Neutrophil (primary cell): ENCODE measurements at regions not wholly inside any gene's neighbourhood (a gene's known extent, or its start where the extent isn't known, plus 50 kb on each side); places are given as distances from the start of the nearest gene placed in this dataset.

Source experiments
- H3K27ac ChIP-seq: fragments of 200-600 bp; sonication (generic); 2 replicates; pipeline ENCODE4 v1.5.1; 2016; ENCODE audit warnings: mild to moderate bottlenecking, moderate library complexity
- H3K27me3 ChIP-seq: fragments of 200-600 bp; sonication (generic); 2 replicates; pipeline ENCODE4 v1.6.0; 2016; ENCODE audit warnings: mild to moderate bottlenecking
- H3K36me3 ChIP-seq: fragments of 200-600 bp; sonication (generic); 2 replicates; pipeline ENCODE4 v1.5.1; 2017
- H3K4me1 ChIP-seq, 2 experiments: fragments of 200-600 bp in 1 of 2; sonication (generic) in 1 of 2; 1 replicate in 1 of 2; 2 replicates in 1 of 2; pipeline versions ENCODE4 v1.5.1 to v1.6.1; 2013 to 2016; ENCODE audit warnings: low read depth in 1 of 2, low read length in 1 of 2, mild to moderate bottlenecking in 1 of 2, moderate library complexity in 1 of 2; ENCODE audit not compliant: control insufficient read depth in 1 of 2, insufficient read depth in 1 of 2
- H3K4me3 ChIP-seq, 2 experiments: fragments of 200-600 bp in 1 of 2; sonication (generic) in 1 of 2; 1 replicate in 1 of 2; 2 replicates in 1 of 2; pipeline ENCODE4 v1.5.1; 2013 to 2016; ENCODE audit warnings: low read depth in 1 of 2, low read length in 1 of 2, mild to moderate bottlenecking in 1 of 2, moderate library complexity in 1 of 2
- H3K9me3 ChIP-seq: fragments of 200-600 bp; sonication (generic); 2 replicates; pipeline ENCODE4 v1.5.1; 2016
- TF ChIP-seq, protein P1 (sequence below): fragments of 200-600 bp; sonication (generic); IDR thresholded peaks from 2 replicates; pipeline ENCODE4 v1.5.1; 2016; ENCODE audit warnings: antibody characterized with exemption

DNA sequence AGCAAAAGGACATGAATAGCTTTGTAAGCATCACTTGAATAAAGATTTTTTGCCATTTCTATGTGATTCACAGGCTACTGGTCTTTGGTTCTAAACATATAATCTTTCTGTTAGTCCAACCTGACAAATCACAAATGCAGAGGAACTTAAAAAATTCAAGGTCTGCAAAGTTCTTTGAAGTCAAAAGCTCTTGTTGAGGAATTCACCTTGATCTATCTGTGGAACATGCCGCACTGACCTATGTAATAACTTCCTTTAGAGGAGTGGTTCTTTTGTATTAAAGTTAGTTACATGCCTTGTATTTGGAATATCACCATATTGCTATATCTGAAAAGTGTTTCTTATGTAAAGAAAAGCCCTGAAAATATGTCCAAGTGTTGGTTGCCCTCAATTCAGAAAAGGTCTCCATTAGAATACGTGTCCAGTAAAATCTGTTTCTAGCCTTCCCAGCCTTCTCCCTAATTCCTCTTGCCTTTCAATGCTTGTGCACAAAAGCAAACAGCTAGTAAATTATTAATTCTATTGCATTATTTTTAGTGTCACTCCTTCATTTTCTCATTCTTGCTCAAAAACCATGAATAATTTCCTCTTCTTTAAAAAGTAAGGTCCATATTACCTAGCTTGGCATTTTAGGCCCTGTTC, 1192.8 kb downstream of the FLRT2 start:
- Histone ChIP-seq H3K27ac (no peak overlapping the region), H3K4me3 (no peak overlapping the region), H3K36me3 (no peaks in the 10 kb centered on the region), H3K9me3 (no peaks in the 10 kb centered on the region), H3K4me1 (no peaks in the 10 kb centered on the region), H3K27me3 (no peaks in the 10 kb centered on the region)
- TF ChIP-seq, protein P1, sequence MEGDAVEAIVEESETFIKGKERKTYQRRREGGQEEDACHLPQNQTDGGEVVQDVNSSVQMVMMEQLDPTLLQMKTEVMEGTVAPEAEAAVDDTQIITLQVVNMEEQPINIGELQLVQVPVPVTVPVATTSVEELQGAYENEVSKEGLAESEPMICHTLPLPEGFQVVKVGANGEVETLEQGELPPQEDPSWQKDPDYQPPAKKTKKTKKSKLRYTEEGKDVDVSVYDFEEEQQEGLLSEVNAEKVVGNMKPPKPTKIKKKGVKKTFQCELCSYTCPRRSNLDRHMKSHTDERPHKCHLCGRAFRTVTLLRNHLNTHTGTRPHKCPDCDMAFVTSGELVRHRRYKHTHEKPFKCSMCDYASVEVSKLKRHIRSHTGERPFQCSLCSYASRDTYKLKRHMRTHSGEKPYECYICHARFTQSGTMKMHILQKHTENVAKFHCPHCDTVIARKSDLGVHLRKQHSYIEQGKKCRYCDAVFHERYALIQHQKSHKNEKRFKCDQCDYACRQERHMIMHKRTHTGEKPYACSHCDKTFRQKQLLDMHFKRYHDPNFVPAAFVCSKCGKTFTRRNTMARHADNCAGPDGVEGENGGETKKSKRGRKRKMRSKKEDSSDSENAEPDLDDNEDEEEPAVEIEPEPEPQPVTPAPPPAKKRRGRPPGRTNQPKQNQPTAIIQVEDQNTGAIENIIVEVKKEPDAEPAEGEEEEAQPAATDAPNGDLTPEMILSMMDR, result no peak

DNA sequence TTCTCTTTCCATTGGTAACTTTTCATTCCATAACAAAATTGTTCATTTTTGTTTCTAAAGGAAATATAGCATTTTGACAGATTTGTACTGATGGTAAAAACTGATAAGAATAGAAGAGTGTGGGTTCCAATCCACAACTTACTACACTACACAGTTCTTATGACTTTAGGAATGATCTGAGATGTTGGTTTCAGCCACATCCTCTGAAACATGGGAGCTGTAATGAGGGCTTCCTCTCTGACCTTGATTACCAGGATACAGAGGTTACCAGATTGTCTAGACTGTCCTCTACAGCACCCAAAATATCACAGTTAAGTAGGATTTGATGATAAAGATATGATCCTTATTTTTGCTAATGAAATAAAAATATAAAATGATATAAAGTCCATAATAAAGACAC, 1184.6 kb downstream of the FLRT2 start:
- TF ChIP-seq, protein P1, result no peak
- Histone ChIP-seq H3K27me3 (no peaks in the 10 kb centered on the region), H3K36me3 (no peaks in the 10 kb centered on the region), H3K27ac (no peak overlapping the region), H3K4me3 (no peak overlapping the region), H3K9me3 (no peaks in the 10 kb centered on the region), H3K4me1 (peaks cover 7 to 15% of the 10 kb centered on the region in 2 experiments)

DNA sequence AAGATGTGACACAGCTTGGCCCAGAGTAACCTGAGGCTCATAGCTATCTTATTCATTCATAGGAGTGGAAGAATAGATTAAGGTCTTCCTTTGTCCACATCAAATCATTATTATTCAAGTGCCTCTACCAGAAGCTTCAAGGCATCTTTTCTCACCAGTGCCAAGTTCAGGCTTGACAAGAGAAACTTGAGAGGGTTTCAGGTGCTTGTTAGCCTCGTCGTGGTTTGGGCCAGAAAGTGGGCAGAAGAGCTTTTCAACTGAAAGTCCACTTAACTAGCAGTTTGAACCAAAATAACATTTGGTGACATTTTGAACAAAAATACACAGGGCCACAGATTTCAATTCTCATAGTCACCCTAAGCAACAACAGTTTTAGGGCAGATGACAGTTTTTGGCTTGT, 1184.2 kb downstream of the FLRT2 start:
- Histone ChIP-seq H3K36me3 (no peaks in the 10 kb centered on the region), H3K27ac (no peak overlapping the region), H3K27me3 (no peaks in the 10 kb centered on the region), H3K9me3 (no peaks in the 10 kb centered on the region), H3K4me3 (no peak overlapping the region), H3K4me1 (peaks cover 7 to 15% of the 10 kb centered on the region in 2 experiments)
- TF ChIP-seq, protein P1, result no peak

DNA sequence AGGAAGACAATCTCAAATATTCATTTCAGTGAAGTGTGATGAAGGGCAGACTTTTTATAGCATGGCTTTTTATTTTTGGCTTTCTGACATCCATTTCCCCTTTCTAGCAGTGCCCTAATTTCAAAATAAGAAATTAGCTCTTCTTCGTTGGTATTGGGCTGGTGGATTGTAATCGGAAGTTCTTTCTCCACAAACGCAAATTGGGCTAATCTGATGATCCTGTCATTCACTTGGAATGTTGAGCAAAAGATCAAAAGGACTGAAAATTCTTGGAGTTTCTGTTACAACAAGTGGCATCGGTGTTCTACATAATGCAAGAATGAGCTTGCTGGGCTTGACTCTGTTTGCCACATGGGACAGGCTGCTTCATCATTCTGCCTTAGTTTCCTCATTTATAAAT, 1182.8 kb downstream of the FLRT2 start:
- peak overlapping the region; percentile 37 for H3K27ac ChIP-seq
- no peaks in the 10 kb centered on the region for H3K36me3 ChIP-seq
- no peaks in the 10 kb centered on the region for H3K9me3 ChIP-seq
- no peaks in the 10 kb centered on the region for H3K27me3 ChIP-seq
- H3K4me1 ChIP-seq, result peaks cover 7 to 15% of the 10 kb centered on the region in 2 experiments
- no peak overlapping the region for H3K4me3 ChIP-seq
- TF ChIP-seq, protein P1, result no peak

DNA sequence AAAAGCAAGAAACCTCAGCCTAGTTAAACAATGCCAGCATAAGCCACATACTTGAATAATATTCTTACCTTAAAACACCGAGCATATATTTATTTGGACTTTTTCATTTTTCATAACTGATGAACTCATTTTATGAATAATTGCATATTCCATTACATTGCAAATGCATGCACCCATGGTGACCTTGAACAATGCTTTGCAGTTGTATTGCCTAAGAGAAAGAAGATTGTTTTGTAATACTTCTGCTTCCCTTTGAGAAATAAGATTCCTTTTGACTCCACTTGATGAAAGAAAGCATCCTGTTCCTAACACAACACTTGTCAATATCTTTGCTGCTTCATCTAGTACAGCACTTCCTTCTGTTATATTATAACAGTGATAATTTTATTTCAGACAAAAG, 1182.2 kb downstream of the FLRT2 start:
- Histone ChIP-seq H3K27me3 (no peaks in the 10 kb centered on the region), H3K9me3 (no peaks in the 10 kb centered on the region), H3K4me3 (no peak overlapping the region), H3K27ac (peak overlapping the region; percentile 37), H3K4me1 (peaks cover 7 to 15% of the 10 kb centered on the region in 2 experiments), H3K36me3 (no peaks in the 10 kb centered on the region)
- TF ChIP-seq, protein P1, result no peak
